Right atrium auricular region (tissue), 2 donors: ENCODE measurements at regions not wholly inside any gene's neighbourhood (a gene's known extent, or its start where the extent isn't known, plus 50 kb on each side); places are given as distances from the start of the nearest gene placed in this dataset.
"Not testable (repeated sequence)": the region's sequence is repeated elsewhere in the genome, so short reads cannot be mapped to it uniquely, and the experiment has no call there.

Experiments used
- DNase-seq: peaks from one replicate; pipeline ENCODE4 v3.0.0-alpha.2; 2019; ENCODE audit warnings: low spot score
- H3K27ac ChIP-seq, 2 donors: fragments of 200-600 bp; sonication (generic); 1 replicate in 1 of 2; 2 replicates in 1 of 2; pipeline ENCODE4 v1.5.1; 2016 to 2019
- H3K27me3 ChIP-seq, 2 donors: fragments of 200-600 bp; sonication (generic); one replicate each; pipeline versions ENCODE4 v1.5.1 to v1.6.0; 2017 to 2019
- H3K36me3 ChIP-seq: fragments of 200-600 bp; sonication (generic); one replicate; pipeline ENCODE4 v1.5.1; 2016
- H3K4me1 ChIP-seq, 2 donors: fragments of 200-600 bp; sonication (generic); one replicate each; pipeline versions ENCODE4 v1.5.1 to v1.6.0; 2017 to 2019
- H3K4me3 ChIP-seq, 2 donors: fragments of 200-600 bp; sonication (generic); 1 replicate in 1 of 2; 2 replicates in 1 of 2; pipeline ENCODE4 v1.5.1; 2017 to 2019; ENCODE audit warnings: mild to moderate bottlenecking in 1 of 2, moderate library complexity in 1 of 2
- H3K9me3 ChIP-seq, 2 donors: fragments of 200-600 bp; sonication (generic); one replicate each; pipeline ENCODE4 v1.5.1; 2019
- CTCF ChIP-seq, 2 donors: fragments of 200-600 bp; sonication (generic); IDR thresholded peaks; one replicate each; pipeline ENCODE4 v1.5.1; 2019; ENCODE audit warnings: antibody characterized with exemption in 2 of 2

DNA sequence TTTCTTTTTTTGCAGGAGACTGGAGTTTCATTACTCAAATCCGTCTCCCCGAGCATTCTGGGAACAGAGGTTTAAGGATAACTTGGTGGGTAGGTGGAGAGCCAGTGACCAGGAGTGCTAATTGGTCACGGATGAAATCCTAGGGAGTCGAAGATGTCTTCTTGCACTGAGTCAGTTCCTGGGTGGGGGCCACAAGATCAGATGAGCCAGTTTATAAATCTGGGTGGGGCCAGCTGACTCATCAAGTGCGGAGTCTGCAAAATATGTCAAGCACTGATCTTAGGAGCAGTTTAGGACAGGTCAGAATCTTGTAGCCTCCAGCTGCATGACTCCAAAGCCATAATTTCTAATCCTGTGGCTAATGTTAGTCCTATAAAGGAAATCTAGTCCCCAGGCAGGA is 741.3 kb downstream of the PCDH7 start:
- Histone ChIP-seq H3K9me3 (no peaks in the 10 kb centered on the region), H3K4me3 (no peak overlapping the region), H3K27me3 (no peaks in the 10 kb centered on the region), H3K4me1 (no peaks in the 10 kb centered on the region), H3K27ac (no peak overlapping the region), H3K36me3 (no peaks in the 10 kb centered on the region)
- TF ChIP-seq CTCF (IDR thresholded peaks at IDR 0.05) = no peak
- no peak for DNase-seq

DNA sequence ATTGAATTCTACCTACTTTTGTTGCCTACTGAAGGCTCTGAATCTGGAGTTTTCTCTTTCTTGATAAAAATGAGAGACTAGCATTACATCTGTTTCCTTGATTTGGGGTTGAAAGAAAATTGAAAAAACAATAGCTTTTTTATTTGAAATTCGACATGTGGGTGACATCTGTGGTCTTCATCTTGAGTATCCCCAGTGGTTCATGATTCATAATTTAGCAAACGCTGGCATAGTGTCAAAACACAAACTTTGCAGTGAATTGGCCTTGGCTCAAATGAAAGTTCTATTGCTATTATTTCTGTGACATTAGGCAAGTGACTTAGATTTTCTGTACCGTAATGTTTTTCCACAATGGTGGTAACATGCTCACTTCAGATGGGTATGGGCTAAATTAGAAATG is 747.6 kb downstream of the PCDH7 start:
- H3K4me1 ChIP-seq = no peaks in the 10 kb centered on the region
- no peak overlapping the region for H3K27ac ChIP-seq
- no peak overlapping the region for H3K4me3 ChIP-seq
- H3K36me3 ChIP-seq = no peaks in the 10 kb centered on the region
- DNase-seq = no peak
- no peaks in the 10 kb centered on the region for H3K27me3 ChIP-seq
- no peaks in the 10 kb centered on the region for H3K9me3 ChIP-seq
- no peak for TF ChIP-seq CTCF (IDR thresholded peaks at IDR 0.05)

DNA sequence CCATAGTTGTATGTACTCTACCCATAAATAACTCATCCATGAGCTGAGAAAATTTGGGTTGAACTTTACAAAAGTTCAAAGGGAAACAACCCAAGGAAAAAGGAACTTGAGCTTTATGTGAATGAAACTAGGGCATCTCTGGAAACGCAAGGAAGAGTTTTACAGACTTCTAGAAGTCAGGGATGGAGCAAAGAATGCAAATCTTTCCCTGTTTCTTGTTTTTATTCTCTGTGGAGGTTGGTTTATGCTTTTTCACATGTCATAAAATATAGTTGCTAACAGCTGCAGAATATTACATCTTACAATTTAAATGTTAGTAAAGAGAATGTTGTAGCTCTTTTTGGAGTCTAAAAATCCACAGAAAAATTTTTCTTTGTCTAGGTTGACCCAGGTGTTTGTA is 754.1 kb downstream of the PCDH7 start:
- no peaks in the 10 kb centered on the region for H3K4me1 ChIP-seq
- H3K27ac ChIP-seq = no peak overlapping the region
- no peaks in the 10 kb centered on the region for H3K36me3 ChIP-seq
- no peak overlapping the region for H3K4me3 ChIP-seq
- DNase-seq = no peak
- H3K27me3 ChIP-seq = no peaks in the 10 kb centered on the region
- peaks cover 2 to 9% of the 10 kb centered on the region in 2 donors for H3K9me3 ChIP-seq
- no peak for TF ChIP-seq CTCF (IDR thresholded peaks at IDR 0.05)

GRCh38 chr4:31482691-31483090 is 762.5 kb downstream of the PCDH7 start:
- Histone ChIP-seq H3K4me1 (no peaks in the 10 kb centered on the region), H3K4me3 (no peak overlapping the region), H3K36me3 (no peaks in the 10 kb centered on the region), H3K27ac (no peak overlapping the region), H3K9me3 (peaks cover 3 to 9% of the 10 kb centered on the region in 2 donors), H3K27me3 (no peaks in the 10 kb centered on the region)
- no peak for DNase-seq
- TF ChIP-seq CTCF (IDR thresholded peaks at IDR 0.05) = no peak

GRCh38 chr4:31499216-31499615 is 779.0 kb downstream of the PCDH7 start:
- H3K27me3 ChIP-seq, DNase-seq, H3K9me3 ChIP-seq, H3K4me3 ChIP-seq, H3K36me3 ChIP-seq, H3K4me1 ChIP-seq, H3K27ac ChIP-seq: not testable (repeated sequence)

- no peaks in the 10 kb centered on the region for H3K9me3 ChIP-seq
- H3K36me3 ChIP-seq = no peaks in the 10 kb centered on the region
- no peak for DNase-seq
- H3K27me3 ChIP-seq = no peaks in the 10 kb centered on the region
- H3K4me1 ChIP-seq = no peaks in the 10 kb centered on the region
- no peak overlapping the region for H3K4me3 ChIP-seq
- TF ChIP-seq CTCF (IDR thresholded peaks at IDR 0.05) = no peak
- no peak overlapping the region for H3K27ac ChIP-seq
Observed at GRCh38 chr4:31516520-31516919, 796.4 kb downstream of the PCDH7 start.
